Transverse colon (tissue), 4 donors: ENCODE measurements at regions not wholly inside any gene's neighbourhood (a gene's known extent, or its start where the extent isn't known, plus 50 kb on each side); places are given as distances from the start of the nearest gene placed in this dataset.

Experiments used
- DNase-seq: peaks from one replicate; pipeline ENCODE4 v3.0.0-alpha.2; 2019
- H3K27ac ChIP-seq, 4 donors: fragments of 200-600 bp; sonication (generic); 2 replicates each; pipeline ENCODE4 v1.5.1; 2016 to 2018; ENCODE audit warnings: inconsistent platforms in 4 of 4
- H3K27me3 ChIP-seq: fragments of 200-600 bp; sonication (generic); 2 replicates; pipeline ENCODE4 v1.5.1; 2017; ENCODE audit warnings: inconsistent platforms
- H3K36me3 ChIP-seq, 4 donors: fragments of 200-600 bp; sonication (generic); 2 replicates each; pipeline ENCODE4 v1.5.1; 2017 to 2019; ENCODE audit warnings: inconsistent platforms in 4 of 4
- H3K4me1 ChIP-seq, 4 donors: fragments of 200-600 bp; sonication (generic); 2 replicates each; pipeline ENCODE4 v1.5.1; 2017 to 2020; ENCODE audit warnings: inconsistent platforms in 4 of 4
- H3K4me3 ChIP-seq, 4 donors: fragments of 200-600 bp; sonication (generic); 1 replicate in 1 of 4; 2 replicates in 3 of 4; pipeline versions ENCODE4 v1.5.1 to v1.6.1; 2017 to 2019; ENCODE audit warnings: inconsistent platforms in 4 of 4
- H3K9me3 ChIP-seq, 2 donors: fragments of 200-600 bp; sonication (generic); 2 replicates each; pipeline ENCODE4 v1.5.1; 2017 to 2019; ENCODE audit warnings: inconsistent platforms in 2 of 2
- CTCF ChIP-seq, 5 experiments: fragments of 200-600 bp in 3 of 5; fragments of 450-650 bp in 2 of 5; sonication (generic) in 3 of 5; IDR thresholded peaks; 1 replicate in 2 of 5; 2 replicates in 3 of 5; pipeline ENCODE4 v1.5.1; 2016 to 2017; ENCODE audit warnings: antibody characterized with exemption in 5 of 5, inconsistent platforms in 3 of 5, mild to moderate bottlenecking in 2 of 5, moderate library complexity in 1 of 5
- EP300 ChIP-seq: sonication (generic); formaldehyde crosslinking; IDR thresholded peaks from one replicate; pipeline ENCODE4 v1.6.1; 2017; ENCODE audit warnings: antibody characterized with exemption, low read depth
- POLR2A ChIP-seq: fragments of 450-650 bp; IDR thresholded peaks from one replicate; pipeline ENCODE4 v1.6.1; 2016; ENCODE audit warnings: antibody characterized with exemption, mild to moderate bottlenecking, moderate library complexity
- POLR2AphosphoS5 ChIP-seq, 3 donors: sonication (generic); formaldehyde crosslinking; IDR thresholded peaks; one replicate each; pipeline ENCODE4 v1.6.1; 2016; ENCODE audit warnings: antibody characterized with exemption in 3 of 3
- WGBS, 2 donors: methylation state at CpG; one replicate each; pipeline ENCODE4 v1.1.5; 2018; ENCODE audit warnings: low coverage in 1 of 2; 5-methylcytosine and 5-hydroxymethylcytosine counted together
- in situ Hi-C, 4 donors: fragments of 200-750 bp; cut with MboI; loops; one replicate each; pipeline versions ENCODE4 v1.15.0 to v1.15.1; 2017; ENCODE audit warnings: low sequenced_read_pairs in 3 of 4, low pct_ligation_motif_present in 1 of 4, low pct_unique_long_range_greater_than_20kb in 1 of 4
- intact Hi-C: fragments of 100-400 bp; cut with DNase I; formaldehyde crosslinking; loops from one replicate; pipeline ENCODE4 v1.15.1; 2023; ENCODE audit warnings: low total_unique reads

GRCh38 chr9:129346046-129346445, 168.0 kb upstream of the IER5L start:
- H3K27ac ChIP-seq: peak overlapping the region in 1 of 4 donors; percentile 21
- 88 to 96% methylated on average over 4 to 8 of the region's 8 CpGs for WGBS, 2 donors

GRCh38 chr9:129344641-129345495, 166.8 kb upstream of the IER5L start:
- Histone ChIP-seq H3K9me3 (no peaks in the 10 kb centered on the region), H3K36me3 (no peaks in the 10 kb centered on the region), H3K4me1 (no peaks in the 10 kb centered on the region), H3K27me3 (no peaks in the 10 kb centered on the region), H3K4me3 (no peak overlapping the region), H3K27ac (peak overlapping the region; percentile 1 to 63 (median 55))
- intact Hi-C loops: no loop called here
- TF ChIP-seq POLR2AphosphoS5 (IDR thresholded peaks at IDR 0.05) (no peak), POLR2A (no peak), CTCF (IDR thresholded peaks at IDR 0.05) (no peak), EP300 (no peak)
- WGBS, 2 donors: 84 to 88% methylated on average over 9 to 11 of the region's 11 CpGs
- no peak for DNase-seq
- in situ Hi-C loops: no loop called here

More at GRCh38 chr9:129346046-129346445, 168.0 kb upstream of the IER5L start:
- no peaks in the 10 kb centered on the region for H3K9me3 ChIP-seq
- peaks cover 0 to under 1% (median 0%) of the 10 kb centered on the region in 4 donors for H3K4me1 ChIP-seq
- DNase-seq: no peak
- TF ChIP-seq EP300 (no peak), POLR2AphosphoS5 (IDR thresholded peaks at IDR 0.05) (no peak)
- intact Hi-C loops: no loop called here
- H3K27me3 ChIP-seq: peaks cover 3% of the 10 kb centered on the region
- H3K4me3 ChIP-seq: no peak overlapping the region
- H3K36me3 ChIP-seq: no peaks in the 10 kb centered on the region
- in situ Hi-C loops: no loop called here

- H3K27ac ChIP-seq: peak overlapping the region; percentile 46 to 63 (median 55)
- TF ChIP-seq POLR2AphosphoS5 (IDR thresholded peaks at IDR 0.05): peak in 1 of 3 donors; percentile 8
- TF ChIP-seq POLR2A: no peak
- peak; percentile 7 for TF ChIP-seq EP300
- TF ChIP-seq CTCF (IDR thresholded peaks at IDR 0.05): no peak
- 72 to 88% methylated on average over 12 to 26 of the region's 28 CpGs for WGBS, 2 donors
- no peaks in the 10 kb centered on the region for H3K36me3 ChIP-seq
- no peaks in the 10 kb centered on the region for H3K27me3 ChIP-seq
- H3K4me1 ChIP-seq: no peaks in the 10 kb centered on the region
- no peaks in the 10 kb centered on the region for H3K9me3 ChIP-seq
- DNase-seq: peak; percentile 52
- no peak overlapping the region for H3K4me3 ChIP-seq
- in situ Hi-C loops (no loop called here), intact Hi-C loops (no loop called here)
Observed at GRCh38 chr9:129343424-129344375, 165.6 kb upstream of the IER5L start.

GRCh38 chr9:129342591-129343423, 164.7 kb upstream of the IER5L start:
- 80 to 86% methylated on average over 6 to 16 of the region's 16 CpGs for WGBS, 2 donors
- Histone ChIP-seq H3K9me3 (no peaks in the 10 kb centered on the region), H3K27ac (peak overlapping the region; percentile 26 to 63 (median 48)), H3K36me3 (no peaks in the 10 kb centered on the region), H3K4me3 (no peak overlapping the region), H3K27me3 (no peaks in the 10 kb centered on the region), H3K4me1 (no peaks in the 10 kb centered on the region)
- TF ChIP-seq EP300: no peak
- TF ChIP-seq POLR2AphosphoS5 (IDR thresholded peaks at IDR 0.05): no peak
- no peak for TF ChIP-seq CTCF (IDR thresholded peaks at IDR 0.05)
- intact Hi-C loops: no loop called here
- in situ Hi-C loops: no loop called here
- DNase-seq: no peak
